GM12872 (cell line): ENCODE measurements at regions not wholly inside any gene's neighbourhood (a gene's known extent, or its start where the extent isn't known, plus 50 kb on each side); places are given as distances from the start of the nearest gene placed in this dataset.

Experiments
- TF ChIP-seq, protein P1 (sequence below): IDR thresholded peaks from 3 replicates; pipeline ENCODE4 v1.5.1; 2011; ENCODE audit warnings: low read depth, mild to moderate bottlenecking, low read length, moderate library complexity; ENCODE audit not compliant: insufficient read depth

DNA sequence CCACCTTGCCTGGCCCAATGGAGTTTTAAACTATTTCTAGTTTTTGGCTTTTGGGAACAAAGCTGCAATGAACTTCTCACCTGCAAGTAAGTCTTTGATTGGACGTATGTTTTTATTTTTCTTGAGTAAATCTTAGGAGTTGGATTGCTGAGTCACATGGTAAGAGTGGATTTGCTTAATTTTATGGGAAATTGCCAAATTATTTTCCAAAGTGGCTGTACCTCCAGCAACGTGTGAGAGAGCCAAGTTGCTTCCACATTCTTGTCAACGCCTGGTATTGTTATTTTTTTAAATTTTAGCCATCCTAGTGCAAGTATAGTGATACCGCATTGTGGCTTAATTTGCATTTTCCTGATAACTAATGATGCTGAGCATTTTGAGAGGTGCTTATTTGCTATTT is 136.6 kb downstream of the LMNTD1 start:
- TF ChIP-seq, protein P1, sequence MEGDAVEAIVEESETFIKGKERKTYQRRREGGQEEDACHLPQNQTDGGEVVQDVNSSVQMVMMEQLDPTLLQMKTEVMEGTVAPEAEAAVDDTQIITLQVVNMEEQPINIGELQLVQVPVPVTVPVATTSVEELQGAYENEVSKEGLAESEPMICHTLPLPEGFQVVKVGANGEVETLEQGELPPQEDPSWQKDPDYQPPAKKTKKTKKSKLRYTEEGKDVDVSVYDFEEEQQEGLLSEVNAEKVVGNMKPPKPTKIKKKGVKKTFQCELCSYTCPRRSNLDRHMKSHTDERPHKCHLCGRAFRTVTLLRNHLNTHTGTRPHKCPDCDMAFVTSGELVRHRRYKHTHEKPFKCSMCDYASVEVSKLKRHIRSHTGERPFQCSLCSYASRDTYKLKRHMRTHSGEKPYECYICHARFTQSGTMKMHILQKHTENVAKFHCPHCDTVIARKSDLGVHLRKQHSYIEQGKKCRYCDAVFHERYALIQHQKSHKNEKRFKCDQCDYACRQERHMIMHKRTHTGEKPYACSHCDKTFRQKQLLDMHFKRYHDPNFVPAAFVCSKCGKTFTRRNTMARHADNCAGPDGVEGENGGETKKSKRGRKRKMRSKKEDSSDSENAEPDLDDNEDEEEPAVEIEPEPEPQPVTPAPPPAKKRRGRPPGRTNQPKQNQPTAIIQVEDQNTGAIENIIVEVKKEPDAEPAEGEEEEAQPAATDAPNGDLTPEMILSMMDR = no peak

DNA sequence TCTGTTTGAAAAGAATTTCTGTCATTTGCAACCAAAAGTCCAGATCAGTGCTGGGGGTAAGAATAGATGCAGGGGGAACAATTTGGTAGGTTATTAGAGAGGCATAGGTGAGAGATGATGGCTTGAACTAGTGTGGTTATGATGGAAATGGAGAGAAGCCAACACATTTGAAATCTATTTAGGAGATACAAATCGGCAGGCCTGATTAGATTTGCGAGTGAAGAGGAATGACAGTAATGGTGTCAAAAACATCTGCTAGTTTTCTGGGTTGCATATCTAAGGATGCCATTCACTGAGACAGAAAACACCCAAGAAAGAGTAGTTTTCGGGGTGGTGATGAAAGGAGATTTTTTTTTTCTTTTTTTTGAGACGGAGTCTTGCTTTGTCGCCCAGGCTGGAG is 138.1 kb downstream of the LMNTD1 start:
- TF ChIP-seq, protein P1 = no peak

DNA sequence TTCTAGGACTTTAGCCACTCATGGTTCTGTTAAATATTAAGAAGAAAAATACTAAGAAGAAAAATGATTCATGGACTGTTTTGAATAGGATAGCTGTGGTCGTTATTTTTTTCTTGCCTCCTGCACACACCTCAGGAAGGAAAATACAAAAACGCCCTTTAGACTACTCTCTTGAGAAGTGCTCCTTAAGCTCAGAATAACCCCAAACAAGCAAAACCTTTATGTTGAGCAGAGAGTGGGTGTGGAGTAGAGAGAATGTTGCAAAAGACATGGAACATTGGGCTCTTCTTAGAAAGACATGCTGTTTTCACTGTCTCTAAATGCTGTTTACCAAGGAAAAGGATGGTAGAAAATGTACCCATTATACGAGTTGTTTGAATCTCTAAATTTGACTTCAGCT is 140.3 kb downstream of the LMNTD1 start:
- TF ChIP-seq, protein P1 = no peak

DNA sequence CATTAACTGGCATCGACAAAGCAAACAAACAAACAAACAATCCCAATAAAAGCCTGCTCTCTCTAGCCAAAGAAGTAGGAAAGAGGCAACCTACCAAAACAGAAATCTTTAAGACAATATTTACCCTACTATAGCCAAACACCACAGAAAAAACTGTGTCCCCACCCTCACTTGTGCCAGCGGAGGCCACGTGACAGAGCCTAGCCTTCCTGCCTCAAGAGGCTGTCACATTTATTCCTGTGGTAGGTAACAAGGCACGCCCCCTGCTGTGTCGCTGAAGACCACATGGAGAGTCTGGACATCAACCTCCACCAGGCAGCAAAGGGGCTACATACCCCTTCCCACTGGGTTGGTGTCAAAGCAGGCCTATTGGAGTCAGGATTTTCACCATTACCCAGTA is 148.1 kb downstream of the LMNTD1 start:
- TF ChIP-seq, protein P1 = no peak

DNA sequence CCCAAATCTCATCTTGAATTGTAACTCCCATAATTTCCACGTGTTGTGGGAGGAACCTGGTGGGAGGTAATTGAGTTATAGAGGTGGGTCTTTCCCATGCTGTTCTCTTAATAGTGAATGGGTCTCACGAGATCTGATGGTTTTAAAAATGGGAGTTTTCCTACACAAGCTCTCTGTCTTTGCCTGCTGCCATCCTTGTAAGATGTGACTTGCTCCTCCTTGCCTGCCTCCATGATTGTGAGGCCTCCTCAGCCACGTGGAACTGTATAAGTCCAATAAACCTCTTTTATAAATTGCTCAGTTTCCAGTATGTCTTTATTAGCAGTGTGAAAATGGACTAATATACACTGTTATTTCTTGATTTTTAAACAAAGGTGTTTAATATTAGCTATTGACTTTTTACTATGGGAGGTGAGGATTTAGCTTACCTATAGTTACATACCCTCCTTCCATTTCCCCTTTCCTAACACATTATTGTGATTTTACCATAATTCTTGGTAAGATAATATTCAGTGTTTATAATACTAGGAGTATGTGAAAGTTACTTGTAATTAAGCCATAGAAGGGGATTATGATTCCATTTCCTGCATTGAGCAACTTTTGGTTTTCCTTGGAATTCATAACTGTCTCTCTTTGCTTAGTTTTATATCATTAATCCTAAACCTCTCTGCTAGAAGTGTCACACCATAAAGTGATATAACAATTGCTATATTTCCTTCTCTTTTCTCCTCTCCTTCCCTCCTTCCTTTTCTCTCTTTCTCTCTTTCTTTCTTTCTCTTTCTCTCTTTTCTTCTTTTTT is 151.0 kb upstream of the KRAS start:
- TF ChIP-seq, protein P1 = no peak

DNA sequence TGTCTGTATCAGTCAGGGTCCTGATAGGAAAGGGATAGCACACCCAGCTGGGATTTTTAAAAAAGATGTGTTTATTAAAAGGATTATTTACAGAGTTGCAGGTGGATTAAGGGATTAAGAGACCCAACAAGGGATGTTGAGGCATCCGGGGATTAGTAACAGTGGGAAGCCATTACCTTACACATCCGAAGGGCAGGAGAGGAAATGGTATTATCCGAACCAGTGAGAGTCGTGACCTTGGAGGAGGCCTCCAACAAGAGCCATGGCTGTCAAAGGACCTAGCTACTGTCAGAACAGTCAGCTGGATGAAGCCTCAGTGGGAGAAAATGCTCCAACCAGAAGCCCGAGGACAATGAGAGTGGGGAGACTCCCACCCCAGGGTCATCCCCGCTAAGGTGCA is 146.3 kb upstream of the KRAS start:
- TF ChIP-seq, protein P1 = no peak

DNA sequence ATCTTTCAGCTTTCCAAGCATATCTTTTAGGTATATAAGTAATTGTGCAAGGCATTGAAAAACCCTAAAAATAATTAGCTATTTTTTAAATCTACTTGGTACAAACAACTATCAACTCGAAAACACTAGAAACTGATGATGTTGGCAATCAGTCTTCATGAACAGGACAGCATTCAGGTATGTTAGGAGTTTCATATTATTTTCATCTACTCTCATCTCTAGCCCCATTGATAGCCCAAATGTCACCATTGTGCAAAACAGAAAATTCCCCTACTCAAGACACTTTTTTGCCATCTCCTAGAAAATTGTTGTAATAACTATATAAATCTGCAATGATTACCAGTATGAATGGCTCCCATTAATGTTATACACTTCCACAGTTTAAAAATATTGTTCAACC is 144.5 kb upstream of the KRAS start:
- TF ChIP-seq, protein P1 = no peak
